ENCODE measurements at regions not wholly inside any gene's neighbourhood (a gene's known extent, or its start where the extent isn't known, plus 50 kb on each side); places are given as distances from the start of the nearest gene placed in this dataset.

DNA sequence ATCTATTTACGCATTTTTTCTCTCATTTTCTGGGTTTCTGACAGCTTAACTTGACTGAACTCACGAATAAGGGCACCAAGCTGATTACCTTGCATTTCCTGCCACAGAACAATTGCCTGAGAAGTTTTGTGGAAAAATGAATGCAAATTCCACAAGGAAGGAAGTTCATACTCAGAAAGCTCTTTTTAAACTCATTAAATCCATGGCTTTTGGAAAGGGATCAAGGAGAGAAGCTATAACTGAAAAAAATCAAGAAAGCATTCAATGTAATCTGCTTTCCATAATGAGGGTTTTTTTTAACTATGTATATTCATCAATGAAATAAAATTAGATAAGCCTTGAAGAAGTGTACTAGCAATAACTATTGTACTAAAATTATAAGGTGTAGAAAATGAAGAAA lies 252.5 kb downstream of the GPM6A start:
- TF ChIP-seq, protein P1, sequence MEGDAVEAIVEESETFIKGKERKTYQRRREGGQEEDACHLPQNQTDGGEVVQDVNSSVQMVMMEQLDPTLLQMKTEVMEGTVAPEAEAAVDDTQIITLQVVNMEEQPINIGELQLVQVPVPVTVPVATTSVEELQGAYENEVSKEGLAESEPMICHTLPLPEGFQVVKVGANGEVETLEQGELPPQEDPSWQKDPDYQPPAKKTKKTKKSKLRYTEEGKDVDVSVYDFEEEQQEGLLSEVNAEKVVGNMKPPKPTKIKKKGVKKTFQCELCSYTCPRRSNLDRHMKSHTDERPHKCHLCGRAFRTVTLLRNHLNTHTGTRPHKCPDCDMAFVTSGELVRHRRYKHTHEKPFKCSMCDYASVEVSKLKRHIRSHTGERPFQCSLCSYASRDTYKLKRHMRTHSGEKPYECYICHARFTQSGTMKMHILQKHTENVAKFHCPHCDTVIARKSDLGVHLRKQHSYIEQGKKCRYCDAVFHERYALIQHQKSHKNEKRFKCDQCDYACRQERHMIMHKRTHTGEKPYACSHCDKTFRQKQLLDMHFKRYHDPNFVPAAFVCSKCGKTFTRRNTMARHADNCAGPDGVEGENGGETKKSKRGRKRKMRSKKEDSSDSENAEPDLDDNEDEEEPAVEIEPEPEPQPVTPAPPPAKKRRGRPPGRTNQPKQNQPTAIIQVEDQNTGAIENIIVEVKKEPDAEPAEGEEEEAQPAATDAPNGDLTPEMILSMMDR (IDR thresholded peaks at IDR 0.05), result no peak
- no peak for TF ChIP-seq POLR2A (IDR thresholded peaks at IDR 0.05)
- Histone ChIP-seq H3K4me3 (no peak overlapping the region), H3K4me1 (no peaks in the 10 kb centered on the region), H3K27me3 (no peaks in the 10 kb centered on the region), H3K27ac (no peak overlapping the region), H3K36me3 (ENCODE audit: low read depth, missing control alignments) (no peaks in the 10 kb centered on the region), H3K9me3 (no peaks in the 10 kb centered on the region)
- no peak for DNase-seq
- 24 to 45% methylated on average over 2 of the region's 2 CpGs for WGBS, 2 donors
- intact Hi-C loops (cut with DNase I; ENCODE audit: low total_unique reads), result no loop called here

GRCh38 chr4:175560604-175561003 lies 251.5 kb downstream of the GPM6A start:
- TF ChIP-seq POLR2A (IDR thresholded peaks at IDR 0.05), result no peak
- TF ChIP-seq, protein P1 (IDR thresholded peaks at IDR 0.05), result no peak
- Histone ChIP-seq H3K27ac (no peak overlapping the region), H3K9me3 (no peaks in the 10 kb centered on the region), H3K36me3 (ENCODE audit: low read depth, missing control alignments) (no peaks in the 10 kb centered on the region), H3K27me3 (no peaks in the 10 kb centered on the region), H3K4me3 (no peak overlapping the region), H3K4me1 (no peaks in the 10 kb centered on the region)
- DNase-seq, result no peak
- 61 to 65% methylated on average over 1 of the region's 1 CpG for WGBS, 2 donors
- intact Hi-C loops (cut with DNase I; ENCODE audit: low total_unique reads), result no loop called here

DNA sequence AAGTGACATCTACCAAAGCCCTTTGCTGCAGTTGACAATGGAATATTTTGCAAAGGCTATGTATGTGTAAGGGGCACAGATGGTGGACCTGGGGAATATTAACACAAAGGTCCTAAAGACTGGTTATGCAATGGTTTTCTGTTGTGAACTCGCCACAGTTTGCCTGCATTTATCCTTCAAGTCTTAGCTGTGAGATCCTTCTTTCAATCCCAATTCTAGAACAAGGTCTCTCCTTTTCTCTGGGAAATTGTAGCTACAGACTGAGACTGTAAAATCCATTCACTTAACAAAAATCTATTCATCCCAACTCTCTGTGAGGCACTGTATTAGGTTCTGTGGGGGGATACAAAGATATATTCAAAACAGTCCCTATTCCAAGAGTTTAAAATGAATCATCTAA lies 250.4 kb downstream of the GPM6A start:
- 77 to 82% methylated on average over 1 of the region's 1 CpG for WGBS, 2 donors
- intact Hi-C loops (cut with DNase I; ENCODE audit: low total_unique reads), result no loop called here
- Histone ChIP-seq H3K9me3 (no peaks in the 10 kb centered on the region), H3K36me3 (ENCODE audit: low read depth, missing control alignments) (no peaks in the 10 kb centered on the region), H3K27ac (no peak overlapping the region), H3K27me3 (no peaks in the 10 kb centered on the region), H3K4me1 (no peaks in the 10 kb centered on the region), H3K4me3 (no peak overlapping the region)
- no peak for DNase-seq
- TF ChIP-seq, protein P1 (IDR thresholded peaks at IDR 0.05), result no peak
- TF ChIP-seq POLR2A (IDR thresholded peaks at IDR 0.05), result no peak

DNA sequence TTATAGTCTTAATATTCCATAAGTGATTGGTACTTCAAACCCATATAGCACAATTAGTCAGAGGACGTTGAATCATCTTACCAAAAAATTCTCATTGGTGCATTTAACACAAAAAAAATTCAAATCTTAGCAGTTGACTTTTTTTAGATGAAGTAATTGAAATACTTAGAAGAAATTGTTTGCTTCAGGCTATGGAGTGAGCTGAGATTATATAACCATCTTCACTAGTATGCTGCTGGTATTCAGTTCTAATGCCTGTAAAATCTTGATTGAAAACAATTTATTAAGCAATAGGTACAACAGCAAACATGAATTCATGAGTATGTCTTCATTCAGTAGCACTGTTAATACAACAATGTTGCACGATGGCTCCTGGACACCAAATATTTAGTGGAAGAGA lies 250.0 kb downstream of the GPM6A start:
- TF ChIP-seq, protein P1 (IDR thresholded peaks at IDR 0.05), result no peak
- TF ChIP-seq POLR2A (IDR thresholded peaks at IDR 0.05), result no peak
- no peak overlapping the region for H3K4me3 ChIP-seq
- H3K9me3 ChIP-seq, result no peaks in the 10 kb centered on the region
- H3K27me3 ChIP-seq, result no peaks in the 10 kb centered on the region
- no peaks in the 10 kb centered on the region for H3K36me3 ChIP-seq (ENCODE audit: low read depth, missing control alignments)
- no peaks in the 10 kb centered on the region for H3K4me1 ChIP-seq
- H3K27ac ChIP-seq, result no peak overlapping the region
- intact Hi-C loops (cut with DNase I; ENCODE audit: low total_unique reads), result no loop called here
- WGBS, 2 donors, result 45 to 48% methylated on average over 2 of the region's 2 CpGs
- DNase-seq, result no peak

GRCh38 chr4:175562542-175562941 lies 249.5 kb downstream of the GPM6A start:
- 94 to 99% methylated on average over 4 of the region's 4 CpGs for WGBS, 2 donors
- Histone ChIP-seq H3K4me3 (no peak overlapping the region), H3K27me3 (no peaks in the 10 kb centered on the region), H3K9me3 (no peaks in the 10 kb centered on the region), H3K27ac (no peak overlapping the region), H3K36me3 (ENCODE audit: low read depth, missing control alignments) (no peaks in the 10 kb centered on the region), H3K4me1 (no peaks in the 10 kb centered on the region)
- TF ChIP-seq, protein P1 (IDR thresholded peaks at IDR 0.05), result no peak
- no peak for TF ChIP-seq POLR2A (IDR thresholded peaks at IDR 0.05)
- no peak for DNase-seq
- intact Hi-C loops (cut with DNase I; ENCODE audit: low total_unique reads), result no loop called here

All from testis (tissue), 2 donors.